ENCODE measurements at regions not wholly inside any gene's neighbourhood (a gene's known extent, or its start where the extent isn't known, plus 50 kb on each side); places are given as distances from the start of the nearest gene placed in this dataset.

DNA sequence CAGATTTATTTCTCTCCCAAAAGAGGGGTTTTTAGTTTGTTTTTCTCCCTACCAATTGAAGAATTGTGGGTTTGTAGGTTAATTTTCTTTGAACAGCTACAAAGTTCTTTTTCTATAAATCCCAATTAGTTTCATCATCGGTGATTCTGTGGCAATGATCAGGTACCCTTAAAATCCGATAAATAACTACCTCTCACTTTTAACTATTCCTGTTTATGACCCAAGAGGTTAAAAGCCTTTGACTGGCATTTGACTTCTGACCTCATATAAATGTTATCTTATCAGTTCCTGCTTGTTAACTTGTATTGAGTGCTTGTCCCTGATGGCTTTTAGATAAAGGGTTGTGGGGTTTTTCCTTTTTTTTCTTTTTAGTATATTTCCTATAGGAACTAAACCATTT lies 124.4 kb upstream of the TMEM161B start:
- H3K9ac ChIP-seq, result no peak overlapping the region
- no peak overlapping the region for H3K4me2 ChIP-seq (ENCODE audit: unreplicated experiment)
- no peaks in the 10 kb centered on the region for H3K27me3 ChIP-seq (replicated peaks; ENCODE audit: insufficient read depth)
- in situ Hi-C loops (cut with MboI), result no loop called here
- no peak for TF ChIP-seq EZH2 (IDR thresholded peaks at IDR 0.05; ENCODE audit: insufficient read depth, poor library complexity, severe bottlenecking)
- TF ChIP-seq EZH2phosphoT487 (IDR thresholded peaks at IDR 0.05; ENCODE audit: insufficient read depth, low read depth), result no peak
- no peaks in the 10 kb centered on the region for H3K9me2 ChIP-seq (ENCODE audit: insufficient read depth)
- H3K27ac ChIP-seq, result no peak overlapping the region
- no peaks in the 10 kb centered on the region for H4K20me1 ChIP-seq (ENCODE audit: insufficient read depth)
- H3F3A ChIP-seq (ENCODE audit: insufficient read depth), result no peaks in the 10 kb centered on the region
- H3K79me2 ChIP-seq (ENCODE audit: insufficient read depth), result no peaks in the 10 kb centered on the region
- DNase-seq, result no peak
- no peak overlapping the region for H2AFZ ChIP-seq
- H3K36me3 ChIP-seq (ENCODE audit: low read depth), result no peaks in the 10 kb centered on the region
- no peaks in the 10 kb centered on the region for H3K4me1 ChIP-seq (ENCODE audit: insufficient read depth)
- 19 to 33% methylated on average over 2 of the region's 2 CpGs for WGBS, 2 experiments (ENCODE audit: low coverage in 1 of 2, low lambda C conversion rate in 2 of 2, missing lambda C conversion rate in 2 of 2)
- no peak overlapping the region for H3K4me3 ChIP-seq
- H3K9me3 ChIP-seq (ENCODE audit: low read depth), result no peaks in the 10 kb centered on the region

DNA sequence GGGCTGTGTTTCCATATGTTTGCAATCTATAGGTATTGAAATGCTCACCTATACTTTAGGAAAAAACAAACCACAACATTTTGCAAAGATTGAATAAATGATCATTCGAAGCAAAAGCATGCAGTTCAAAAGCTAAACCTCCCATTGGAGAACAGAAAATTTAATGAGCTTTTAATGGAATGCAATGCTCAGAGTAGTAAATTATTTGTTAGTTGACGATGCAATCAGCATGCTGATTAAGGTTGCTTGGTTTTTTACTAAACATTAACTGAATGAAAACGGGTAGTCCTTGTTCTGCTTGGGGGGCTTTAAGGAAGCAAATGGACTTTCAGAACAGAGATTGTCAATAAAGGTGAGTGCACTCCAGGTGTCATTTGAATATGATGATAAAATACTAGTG lies 123.3 kb upstream of the TMEM161B start:
- no peak overlapping the region for H3K27ac ChIP-seq

DNA sequence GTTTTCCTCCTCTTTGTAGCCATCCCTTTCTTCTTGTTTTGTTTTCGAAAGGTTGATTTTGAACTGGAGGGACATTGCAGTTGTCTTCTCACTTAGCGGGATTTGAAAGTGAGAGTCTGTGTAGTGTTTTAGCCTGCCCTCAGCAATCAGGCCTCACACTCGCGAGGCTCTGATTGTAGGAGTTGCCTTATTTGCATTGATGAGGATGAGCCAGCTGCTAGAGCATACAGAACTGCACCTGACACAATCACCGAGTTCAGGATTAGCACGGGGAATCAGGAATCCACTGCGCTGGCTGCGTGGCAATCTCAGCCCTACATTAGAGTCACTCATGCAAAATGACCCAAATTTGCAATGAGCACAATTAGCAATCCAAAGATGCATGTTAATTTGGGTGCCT lies 122.5 kb upstream of the TMEM161B start:
- no peak for DNase-seq
- no peaks in the 10 kb centered on the region for H4K20me1 ChIP-seq (ENCODE audit: insufficient read depth)
- no peaks in the 10 kb centered on the region for H3K4me1 ChIP-seq (ENCODE audit: insufficient read depth)
- WGBS, 2 experiments (ENCODE audit: low coverage in 1 of 2, low lambda C conversion rate in 2 of 2, missing lambda C conversion rate in 2 of 2), result 50 to 62% methylated on average over 8 of the region's 8 CpGs
- H3K27ac ChIP-seq, result no peak overlapping the region
- no peaks in the 10 kb centered on the region for H3K9me2 ChIP-seq (ENCODE audit: insufficient read depth)
- H3K27me3 ChIP-seq (replicated peaks; ENCODE audit: insufficient read depth), result no peaks in the 10 kb centered on the region
- no peak overlapping the region for H3K4me3 ChIP-seq
- in situ Hi-C loops (cut with MboI), result no loop called here
- H3K36me3 ChIP-seq (ENCODE audit: low read depth), result no peaks in the 10 kb centered on the region
- H3F3A ChIP-seq (ENCODE audit: insufficient read depth), result no peaks in the 10 kb centered on the region
- H3K9me3 ChIP-seq (ENCODE audit: low read depth), result no peaks in the 10 kb centered on the region
- no peak for TF ChIP-seq EZH2 (IDR thresholded peaks at IDR 0.05; ENCODE audit: insufficient read depth, poor library complexity, severe bottlenecking)
- TF ChIP-seq EZH2phosphoT487 (IDR thresholded peaks at IDR 0.05; ENCODE audit: insufficient read depth, low read depth), result no peak
- no peaks in the 10 kb centered on the region for H3K79me2 ChIP-seq (ENCODE audit: insufficient read depth)
- H3K9ac ChIP-seq, result no peak overlapping the region
- no peak overlapping the region for H3K4me2 ChIP-seq (ENCODE audit: unreplicated experiment)
- no peak overlapping the region for H2AFZ ChIP-seq

More for the DNA sequence above, 123.3 kb upstream of the TMEM161B start:
- no peak for DNase-seq
- no peaks in the 10 kb centered on the region for H3K27me3 ChIP-seq (replicated peaks; ENCODE audit: insufficient read depth)
- no peaks in the 10 kb centered on the region for H4K20me1 ChIP-seq (ENCODE audit: insufficient read depth)
- H3F3A ChIP-seq (ENCODE audit: insufficient read depth), result no peaks in the 10 kb centered on the region
- H2AFZ ChIP-seq, result 0 out of 2 replicates have a peak overlapping the region, but pooled peaks have one; percentile 4
- TF ChIP-seq EZH2 (IDR thresholded peaks at IDR 0.05; ENCODE audit: insufficient read depth, poor library complexity, severe bottlenecking) (no peak), EZH2phosphoT487 (IDR thresholded peaks at IDR 0.05; ENCODE audit: insufficient read depth, low read depth) (no peak)
- H3K9ac ChIP-seq, result no peak overlapping the region
- in situ Hi-C loops (cut with MboI), result no loop called here
- no peaks in the 10 kb centered on the region for H3K9me2 ChIP-seq (ENCODE audit: insufficient read depth)
- no peaks in the 10 kb centered on the region for H3K4me1 ChIP-seq (ENCODE audit: insufficient read depth)
- no peak overlapping the region for H3K4me2 ChIP-seq (ENCODE audit: unreplicated experiment)
- no peaks in the 10 kb centered on the region for H3K9me3 ChIP-seq (ENCODE audit: low read depth)
- no peaks in the 10 kb centered on the region for H3K36me3 ChIP-seq (ENCODE audit: low read depth)
- no peak overlapping the region for H3K4me3 ChIP-seq
- no peaks in the 10 kb centered on the region for H3K79me2 ChIP-seq (ENCODE audit: insufficient read depth)
- WGBS, 2 experiments (ENCODE audit: low coverage in 1 of 2, low lambda C conversion rate in 2 of 2, missing lambda C conversion rate in 2 of 2), result 34 to 38% methylated on average over 3 of the region's 3 CpGs

- Histone ChIP-seq H3K27me3 (replicated peaks; ENCODE audit: insufficient read depth) (no peaks in the 10 kb centered on the region), H3K27ac (no peak overlapping the region), H3K4me2 (ENCODE audit: unreplicated experiment) (no peak overlapping the region), H3K79me2 (ENCODE audit: insufficient read depth) (no peaks in the 10 kb centered on the region), H3K9me2 (ENCODE audit: insufficient read depth) (no peaks in the 10 kb centered on the region), H2AFZ (no peak overlapping the region), H3K9me3 (ENCODE audit: low read depth) (no peaks in the 10 kb centered on the region), H4K20me1 (ENCODE audit: insufficient read depth) (no peaks in the 10 kb centered on the region), H3F3A (ENCODE audit: insufficient read depth) (no peaks in the 10 kb centered on the region), H3K36me3 (ENCODE audit: low read depth) (no peaks in the 10 kb centered on the region), H3K4me3 (no peak overlapping the region), H3K9ac (no peak overlapping the region), H3K4me1 (ENCODE audit: insufficient read depth) (no peaks in the 10 kb centered on the region)
- 35 to 43% methylated on average over 2 of the region's 2 CpGs for WGBS, 2 experiments (ENCODE audit: low coverage in 1 of 2, low lambda C conversion rate in 2 of 2, missing lambda C conversion rate in 2 of 2)
- TF ChIP-seq EZH2 (IDR thresholded peaks at IDR 0.05; ENCODE audit: insufficient read depth, poor library complexity, severe bottlenecking), result no peak
- no peak for TF ChIP-seq EZH2phosphoT487 (IDR thresholded peaks at IDR 0.05; ENCODE audit: insufficient read depth, low read depth)
- DNase-seq, result no peak
- in situ Hi-C loops (cut with MboI), result no loop called here
Observed at GRCh38 chr5:88390481-88390880, 121.8 kb upstream of the TMEM161B start.

DNA sequence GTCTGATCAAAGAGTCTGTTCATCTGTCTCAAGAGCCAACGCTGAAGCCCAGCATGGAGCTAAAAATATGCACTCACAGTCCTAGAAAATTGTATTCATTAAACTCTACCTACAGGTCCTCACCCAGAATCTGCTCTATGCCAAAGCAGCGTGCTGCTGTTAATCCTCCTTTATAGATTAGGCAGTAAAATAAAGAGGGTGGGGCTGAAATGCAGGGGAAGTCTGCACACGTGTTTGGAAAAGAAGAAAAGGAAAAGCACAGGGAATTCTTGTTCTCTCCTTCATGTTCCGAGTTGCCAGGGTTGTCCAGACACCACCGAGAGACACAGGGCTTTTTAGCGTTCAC lies 121.4 kb upstream of the TMEM161B start:
- no peak overlapping the region for H3K9ac ChIP-seq
- H3K9me2 ChIP-seq (ENCODE audit: insufficient read depth), result no peaks in the 10 kb centered on the region
- H4K20me1 ChIP-seq (ENCODE audit: insufficient read depth), result no peaks in the 10 kb centered on the region
- in situ Hi-C loops (cut with MboI), result no loop called here
- no peaks in the 10 kb centered on the region for H3K79me2 ChIP-seq (ENCODE audit: insufficient read depth)
- H3K4me1 ChIP-seq (ENCODE audit: insufficient read depth), result no peaks in the 10 kb centered on the region
- 57% methylated on average over 6 of the region's 6 CpGs for WGBS, 2 experiments (ENCODE audit: low coverage in 1 of 2, low lambda C conversion rate in 2 of 2, missing lambda C conversion rate in 2 of 2)
- H3K4me3 ChIP-seq, result no peak overlapping the region
- TF ChIP-seq EZH2phosphoT487 (IDR thresholded peaks at IDR 0.05; ENCODE audit: insufficient read depth, low read depth), result no peak
- no peak for TF ChIP-seq EZH2 (IDR thresholded peaks at IDR 0.05; ENCODE audit: insufficient read depth, poor library complexity, severe bottlenecking)
- no peak overlapping the region for H2AFZ ChIP-seq
- H3K36me3 ChIP-seq (ENCODE audit: low read depth), result no peaks in the 10 kb centered on the region
- no peaks in the 10 kb centered on the region for H3F3A ChIP-seq (ENCODE audit: insufficient read depth)
- no peak overlapping the region for H3K4me2 ChIP-seq (ENCODE audit: unreplicated experiment)
- no peak overlapping the region for H3K27ac ChIP-seq
- no peaks in the 10 kb centered on the region for H3K27me3 ChIP-seq (replicated peaks; ENCODE audit: insufficient read depth)
- H3K9me3 ChIP-seq (ENCODE audit: low read depth), result no peaks in the 10 kb centered on the region
- no peak for DNase-seq
